SU-DHL-6 (cell line): ENCODE measurements at regions not wholly inside any gene's neighbourhood (a gene's known extent, or its start where the extent isn't known, plus 50 kb on each side); places are given as distances from the start of the nearest gene placed in this dataset.
A peak's percentile ranks its signal among the peaks of the same experiment; 100 is the strongest.

Source experiments
- H2AFZ ChIP-seq: fragments of 200-600 bp; sonication (generic); 2 replicates; pipeline ENCODE4 v1.6.1; 2014; ENCODE audit warnings: low read depth, mild to moderate bottlenecking, moderate library complexity, mixed read lengths, antibody characterized with exemption, low read length; ENCODE audit not compliant: severe bottlenecking
- H3F3A ChIP-seq: fragments of 200-600 bp; shearing (Covaris generic); 2 replicates; pipeline ENCODE4 v1.6.0; 2016; ENCODE audit warnings: antibody characterized with exemption, mild to moderate bottlenecking; ENCODE audit not compliant: insufficient read depth
- H3K27ac ChIP-seq: fragments of 200-600 bp; sonication (generic); 2 replicates; pipeline ENCODE4 v1.5.1; 2016; ENCODE audit warnings: low read depth, mild to moderate bottlenecking, low read length, moderate library complexity, mixed read lengths
- H3K27me3 ChIP-seq: fragments of 200-600 bp; sonication (generic), shearing (Covaris generic); 2 replicates; pipeline ENCODE4 v1.6.0; 2014; ENCODE audit warnings: mild to moderate bottlenecking, low read length
- H3K36me3 ChIP-seq: fragments of 200-600 bp; sonication (generic); 2 replicates; pipeline ENCODE4 v1.6.1; 2014; ENCODE audit warnings: mild to moderate bottlenecking, low read length, mixed read lengths
- H3K4me2 ChIP-seq: fragments of 300-600, 200-600 bp; shearing (Covaris generic), sonication (generic); 2 replicates; pipeline ENCODE4 v1.6.0; 2014; ENCODE audit warnings: low read length, low read depth, mild to moderate bottlenecking; ENCODE audit not compliant: poor library complexity, severe bottlenecking
- H3K4me3 ChIP-seq: fragments of 200-600 bp; sonication (generic); 2 replicates; pipeline ENCODE4 v1.5.1; 2014; ENCODE audit warnings: antibody characterized with exemption, low read length, mild to moderate bottlenecking, mixed read lengths; ENCODE audit not compliant: insufficient read depth, poor library complexity, severe bottlenecking
- H3K79me2 ChIP-seq: fragments of 200-600 bp; sonication (generic); 2 replicates; pipeline ENCODE4 v1.6.1; 2014; ENCODE audit warnings: mild to moderate bottlenecking, low read length, moderate library complexity; ENCODE audit not compliant: insufficient read depth
- H3K9ac ChIP-seq: fragments of 200-600 bp; sonication (generic); 2 replicates; pipeline ENCODE4 v1.7.0; 2014; ENCODE audit warnings: mild to moderate bottlenecking, low read length
- H3K9me2 ChIP-seq: fragments of 200-600 bp; sonication (generic); replicated peaks from 2 replicates; pipeline ENCODE4 v1.6.1; 2014; ENCODE audit warnings: low read length; ENCODE audit not compliant: insufficient read depth
- H3K9me3 ChIP-seq: fragments of 200-600 bp; sonication (generic); 2 replicates; pipeline ENCODE4 v1.6.1; 2014; ENCODE audit warnings: low read length, mixed read lengths; ENCODE audit not compliant: insufficient read depth
- H4K20me1 ChIP-seq: fragments of 200-600 bp; sonication (generic); 2 replicates; pipeline ENCODE4 v1.6.1; 2014; ENCODE audit warnings: low read depth, mild to moderate bottlenecking, antibody characterized with exemption, low read length, moderate library complexity, mixed read lengths
- CTCF ChIP-seq: fragments of 200-600 bp; sonication (generic); IDR thresholded peaks from one replicate; pipeline ENCODE4 v1.5.1; 2017; ENCODE audit warnings: antibody characterized with exemption, mild to moderate bottlenecking, low read length, moderate library complexity; ENCODE audit not compliant: insufficient read depth, poor library complexity, severe bottlenecking
- EZH2phosphoT487 ChIP-seq: fragments of 200-600 bp; sonication (generic), shearing (Covaris generic); conservative IDR thresholded peaks from 2 replicates; pipeline ENCODE4 v1.6.1; 2018; ENCODE audit warnings: mild to moderate bottlenecking, antibody characterized with exemption, low read length, moderate library complexity, mixed read lengths

DNA sequence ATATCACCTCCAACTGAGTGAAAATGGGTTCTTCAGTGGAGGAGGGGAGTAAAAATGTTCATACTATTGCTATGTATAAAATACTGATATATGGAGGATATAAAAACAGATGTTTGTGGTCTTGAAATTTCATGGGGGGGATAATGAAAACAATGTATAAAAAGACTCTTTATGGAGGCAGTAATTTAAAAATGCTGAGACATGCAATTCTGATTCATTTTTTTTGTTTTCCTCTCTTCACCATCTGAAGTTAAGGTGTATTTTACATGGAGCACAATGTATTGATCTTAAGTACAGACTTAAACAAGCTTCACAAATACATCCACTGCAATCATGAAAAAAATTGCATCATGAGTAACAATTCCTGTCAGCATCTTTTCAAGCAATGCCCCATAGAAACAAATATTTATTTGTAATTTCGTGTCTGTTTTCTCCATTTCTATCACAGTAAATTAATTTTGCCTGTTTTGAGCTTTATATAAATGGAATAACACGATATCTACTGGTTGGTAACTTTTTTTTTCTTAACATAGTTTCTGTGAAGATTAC lies 393.2 kb upstream of the ZNF804A start:
- Histone ChIP-seq H3F3A (no peaks in the 10 kb centered on the region), H3K9me2 (no peaks in the 10 kb centered on the region), H2AFZ (peak overlapping the region; percentile 27), H3K4me2 (no peak overlapping the region), H4K20me1 (no peaks in the 10 kb centered on the region), H3K4me3 (no peak overlapping the region), H3K36me3 (no peaks in the 10 kb centered on the region), H3K9ac (no peak overlapping the region), H3K27ac (no peak overlapping the region), H3K79me2 (no peaks in the 10 kb centered on the region), H3K27me3 (no peaks in the 10 kb centered on the region), H3K9me3 (no peaks in the 10 kb centered on the region)
- no peak for TF ChIP-seq CTCF
- no peak for TF ChIP-seq EZH2phosphoT487

DNA sequence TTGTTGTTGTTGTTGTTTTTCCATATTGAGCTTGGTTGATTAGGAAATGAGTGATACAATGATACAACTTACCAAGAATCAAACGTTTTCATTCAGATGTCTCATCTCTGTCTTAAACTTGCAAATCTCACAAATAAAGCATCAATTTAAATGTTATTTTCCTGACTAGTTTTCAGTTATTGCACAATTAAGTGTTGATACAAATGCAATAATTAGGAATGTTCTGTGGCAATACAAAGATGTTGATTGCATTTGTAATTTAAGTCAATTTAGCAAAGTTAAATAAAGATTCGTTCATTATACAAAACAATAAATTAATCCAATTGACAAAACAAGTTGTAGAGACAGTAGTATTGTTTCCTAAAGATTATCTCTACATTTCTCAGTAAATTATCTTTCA lies 392.3 kb upstream of the ZNF804A start:
- Histone ChIP-seq H3K9me2 (no peaks in the 10 kb centered on the region), H3K9me3 (no peaks in the 10 kb centered on the region), H4K20me1 (no peaks in the 10 kb centered on the region), H3K27me3 (no peaks in the 10 kb centered on the region), H3K79me2 (no peaks in the 10 kb centered on the region), H3K4me2 (no peak overlapping the region), H3K9ac (no peak overlapping the region), H3K4me3 (no peak overlapping the region), H2AFZ (no peak overlapping the region), H3K27ac (no peak overlapping the region), H3F3A (no peaks in the 10 kb centered on the region), H3K36me3 (no peaks in the 10 kb centered on the region)
- TF ChIP-seq CTCF (no peak), EZH2phosphoT487 (no peak)

GRCh38 chr2:184210329-184210728 lies 388.0 kb upstream of the ZNF804A start:
- Histone ChIP-seq H3K9ac (no peak overlapping the region), H2AFZ (no peak overlapping the region), H3K79me2 (no peaks in the 10 kb centered on the region), H3K27ac (no peak overlapping the region), H3K9me2 (no peaks in the 10 kb centered on the region), H4K20me1 (no peaks in the 10 kb centered on the region), H3K4me3 (no peak overlapping the region), H3K4me2 (no peak overlapping the region), H3K9me3 (no peaks in the 10 kb centered on the region), H3K27me3 (no peaks in the 10 kb centered on the region), H3F3A (no peaks in the 10 kb centered on the region), H3K36me3 (no peaks in the 10 kb centered on the region)
- no peak for TF ChIP-seq CTCF
- no peak for TF ChIP-seq EZH2phosphoT487

DNA sequence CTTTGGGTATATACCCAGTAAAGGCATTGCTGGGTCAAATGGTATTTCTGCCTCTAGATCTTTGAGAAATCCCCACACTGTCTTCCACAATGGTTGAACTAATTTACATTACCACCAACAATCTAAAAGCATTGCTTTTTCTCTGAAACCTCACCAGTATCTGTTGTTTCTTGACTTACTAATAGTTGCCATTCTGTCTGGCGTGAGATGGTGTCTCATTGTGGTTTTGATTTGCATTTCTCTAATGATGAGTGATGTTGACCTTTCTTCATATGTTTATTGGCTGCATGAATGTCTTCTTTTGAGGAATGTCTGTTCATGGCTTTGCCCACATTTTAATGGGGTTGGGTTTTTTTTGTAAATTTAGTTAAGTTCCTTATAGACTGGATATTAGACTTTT lies 382.6 kb upstream of the ZNF804A start:
- Histone ChIP-seq H3K4me2 (no peak overlapping the region), H4K20me1 (no peaks in the 10 kb centered on the region), H3K79me2 (no peaks in the 10 kb centered on the region), H2AFZ (no peak overlapping the region), H3K4me3 (no peak overlapping the region), H3K9me2 (no peaks in the 10 kb centered on the region), H3K9me3 (no peaks in the 10 kb centered on the region), H3K27ac (no peak overlapping the region), H3K36me3 (no peaks in the 10 kb centered on the region), H3K9ac (no peak overlapping the region), H3F3A (no peaks in the 10 kb centered on the region), H3K27me3 (no peaks in the 10 kb centered on the region)
- TF ChIP-seq CTCF (no peak), EZH2phosphoT487 (no peak)
